HG02763 (cell line): ENCODE measurements at regions not wholly inside any gene's neighbourhood (a gene's known extent, or its start where the extent isn't known, plus 50 kb on each side); places are given as distances from the start of the nearest gene placed in this dataset.

Experiments used
- ATAC-seq: cut with Tn5 transposase; IDR thresholded peaks from one replicate; pipeline ENCODE4 v1.9.1; 2021; ENCODE audit warnings: mild to moderate bottlenecking, moderate library complexity; ENCODE audit not compliant: unreplicated experiment

- ATAC-seq, result no peak
Measured at GRCh38 chr6:126738146-126738545, 380.3 kb upstream of the RSPO3 start.

GRCh38 chr6:126738641-126739040 is 379.8 kb upstream of the RSPO3 start:
- no peak for ATAC-seq

GRCh38 chr6:126743076-126743475 is 375.4 kb upstream of the RSPO3 start:
- no peak for ATAC-seq

- no peak for ATAC-seq
Measured at GRCh38 chr6:126747728-126748540, 370.5 kb upstream of the RSPO3 start.

- ATAC-seq, result no peak
Measured at GRCh38 chr6:126753606-126754005, 364.9 kb upstream of the RSPO3 start.

GRCh38 chr6:126761854-126762253 is 356.6 kb upstream of the RSPO3 start:
- ATAC-seq, result no peak

- ATAC-seq, result no peak
Measured at GRCh38 chr6:126764104-126764503, 354.4 kb upstream of the RSPO3 start.

GRCh38 chr6:126764671-126765070 is 353.8 kb upstream of the RSPO3 start:
- no peak for ATAC-seq

GRCh38 chr6:126766820-126767219 is 351.7 kb upstream of the RSPO3 start:
- ATAC-seq, result no peak

- no peak for ATAC-seq
Measured at GRCh38 chr6:126767711-126768110, 350.8 kb upstream of the RSPO3 start.

GRCh38 chr6:126770176-126770575 is 348.3 kb upstream of the RSPO3 start:
- no peak for ATAC-seq

GRCh38 chr6:126773112-126773805 is 345.2 kb upstream of the RSPO3 start:
- no peak for ATAC-seq

- no peak for ATAC-seq
Measured at GRCh38 chr6:126779331-126779730, 339.1 kb upstream of the RSPO3 start.

- no peak for ATAC-seq
Measured at GRCh38 chr6:126781582-126781981, 336.9 kb upstream of the RSPO3 start.

GRCh38 chr6:126784161-126784790 is 334.2 kb upstream of the RSPO3 start:
- no peak for ATAC-seq

- ATAC-seq, result no peak
Measured at GRCh38 chr6:126786262-126786661, 332.2 kb upstream of the RSPO3 start.

- no peak for ATAC-seq
Measured at GRCh38 chr6:126787635-126788034, 330.8 kb upstream of the RSPO3 start.

- no peak for ATAC-seq
Measured at GRCh38 chr6:126788861-126789365, 329.6 kb upstream of the RSPO3 start.

GRCh38 chr6:126792340-126793085 is 326.0 kb upstream of the RSPO3 start:
- ATAC-seq, result no peak

GRCh38 chr6:126795161-126795560 is 323.3 kb upstream of the RSPO3 start:
- no peak for ATAC-seq

GRCh38 chr6:126797981-126798380 is 320.5 kb upstream of the RSPO3 start:
- no peak for ATAC-seq
